ENCODE measurements at regions not wholly inside any gene's neighbourhood (a gene's known extent, or its start where the extent isn't known, plus 50 kb on each side); places are given as distances from the start of the nearest gene placed in this dataset.
"Not testable (repeated sequence)": the region's sequence is repeated elsewhere in the genome, so short reads cannot be mapped to it uniquely, and the experiment has no call there.

DNA sequence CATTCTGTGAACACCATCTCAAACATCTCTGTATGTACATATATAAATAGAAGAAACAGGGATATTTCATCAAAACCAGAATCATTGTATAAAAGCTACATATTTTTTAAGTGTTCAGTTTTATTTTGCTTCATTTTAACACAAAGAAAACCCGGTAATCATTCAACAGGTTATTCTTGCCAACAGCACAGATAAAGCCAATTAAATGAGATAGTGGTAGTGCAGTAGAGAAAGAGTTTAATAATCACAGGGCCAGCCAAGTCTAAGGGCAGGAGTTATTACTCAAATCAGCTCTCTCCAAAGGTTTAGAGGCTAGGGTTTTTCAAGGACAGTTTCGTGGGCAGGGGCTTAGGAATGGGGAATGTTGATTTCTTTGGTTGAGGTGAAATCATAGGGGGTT, 261.0 kb upstream of the KIF2A start:
- DNase-seq: no peak

DNA sequence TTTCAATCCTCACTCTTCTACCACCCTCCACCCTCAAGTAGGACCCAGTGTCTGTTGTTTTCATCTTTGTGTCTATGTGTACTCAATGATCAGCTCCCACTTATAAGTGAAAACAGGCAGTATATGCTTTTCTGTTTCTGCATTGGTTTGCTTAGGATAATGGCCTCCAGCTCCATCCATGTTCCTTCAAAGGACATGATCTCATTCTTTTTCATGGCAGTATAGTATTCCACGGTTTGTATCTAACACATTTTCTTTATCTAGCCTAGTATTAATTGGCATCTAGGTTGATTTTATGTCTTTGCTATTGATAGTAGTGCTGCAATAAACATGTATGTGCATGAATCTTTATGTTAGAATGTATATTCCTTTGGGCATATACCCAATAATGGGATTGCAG, 259.8 kb upstream of the KIF2A start:
- DNase-seq: no peak

DNA sequence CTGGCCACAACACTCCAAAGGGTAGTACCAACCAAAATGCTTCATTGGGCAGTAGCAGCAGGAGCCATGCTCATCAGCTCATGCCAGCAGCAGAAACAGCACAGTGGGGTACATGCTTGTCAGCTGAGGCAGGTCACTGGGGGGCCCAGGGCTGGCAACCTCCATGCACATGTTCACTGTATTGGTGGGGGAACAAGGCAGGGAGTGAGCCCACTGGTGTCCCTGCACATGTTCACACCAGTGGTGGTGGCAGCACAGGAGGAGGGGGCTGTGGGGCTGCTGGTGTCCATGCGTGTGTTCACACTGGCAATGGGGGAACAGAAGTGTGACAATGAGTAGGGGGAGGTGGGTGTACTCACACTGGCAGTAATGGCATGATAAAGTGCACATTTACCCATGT, 254.3 kb upstream of the KIF2A start:
- no peak for DNase-seq

GRCh38 chr5:62059960-62060359, 246.0 kb upstream of the KIF2A start:
- DNase-seq: no peak

DNA sequence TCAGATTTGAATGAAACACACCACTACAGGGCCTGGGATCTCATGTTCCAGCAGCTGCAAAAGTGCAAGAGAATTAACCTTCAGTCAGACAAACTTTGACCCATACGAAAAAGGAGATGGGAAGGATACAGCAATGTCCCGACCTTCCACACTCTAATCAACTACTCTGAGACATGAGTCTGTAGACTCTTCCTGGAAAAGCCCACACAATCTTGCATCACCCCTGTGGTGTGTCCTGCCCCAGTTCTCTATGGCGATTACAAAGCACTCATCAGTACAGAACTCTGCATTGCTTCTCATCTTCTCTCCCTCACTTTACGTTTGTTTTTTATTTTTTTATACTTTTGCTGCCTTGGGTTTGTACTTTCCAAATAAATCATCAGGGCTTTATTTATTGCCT, 241.0 kb upstream of the KIF2A start:
- DNase-seq: no peak

GRCh38 chr5:62066761-62067277, 239.2 kb upstream of the KIF2A start:
- DNase-seq: no peak

DNA sequence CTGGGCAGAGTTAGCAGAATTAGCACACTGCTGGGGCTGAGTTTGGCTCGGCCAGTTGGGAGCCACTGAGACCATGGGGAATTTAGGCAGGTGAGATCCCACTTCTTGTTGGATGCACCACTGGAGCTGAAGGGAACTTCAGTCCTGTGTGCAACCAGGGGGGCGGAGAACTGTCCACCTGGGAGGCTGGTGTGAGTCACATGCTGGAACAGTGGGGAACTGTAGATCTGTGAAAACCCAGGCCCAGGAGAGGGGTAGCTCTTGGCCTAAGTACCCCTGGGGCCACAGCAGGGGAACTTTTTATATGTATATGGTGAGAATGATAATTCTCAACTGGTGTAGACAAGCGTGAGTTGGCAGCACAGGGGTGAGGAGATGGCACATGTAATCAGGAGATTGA, 237.5 kb upstream of the KIF2A start:
- no peak for DNase-seq

DNA sequence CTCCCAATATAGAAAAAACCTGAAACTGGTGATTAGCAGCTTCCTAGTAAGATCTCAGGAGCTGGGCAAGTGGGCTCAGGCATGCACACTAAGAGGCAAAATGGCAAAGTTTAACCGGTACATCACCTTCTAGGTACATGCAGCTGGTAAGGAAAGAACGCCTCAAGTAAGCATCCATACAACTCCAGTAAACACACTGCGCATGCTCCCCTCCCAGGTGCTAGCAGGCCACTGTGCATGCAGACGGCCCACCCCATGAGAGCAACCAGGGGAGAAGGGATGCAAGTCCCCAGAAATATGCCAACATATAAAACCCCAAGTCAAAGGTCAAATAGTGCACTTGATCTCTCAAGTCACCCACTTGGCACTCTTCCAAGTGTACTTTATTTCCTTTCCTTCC, 228.6 kb upstream of the KIF2A start:
- DNase-seq: no peak

GRCh38 chr5:62077823-62078550, 228.0 kb upstream of the KIF2A start:
- DNase-seq: no peak

DNA sequence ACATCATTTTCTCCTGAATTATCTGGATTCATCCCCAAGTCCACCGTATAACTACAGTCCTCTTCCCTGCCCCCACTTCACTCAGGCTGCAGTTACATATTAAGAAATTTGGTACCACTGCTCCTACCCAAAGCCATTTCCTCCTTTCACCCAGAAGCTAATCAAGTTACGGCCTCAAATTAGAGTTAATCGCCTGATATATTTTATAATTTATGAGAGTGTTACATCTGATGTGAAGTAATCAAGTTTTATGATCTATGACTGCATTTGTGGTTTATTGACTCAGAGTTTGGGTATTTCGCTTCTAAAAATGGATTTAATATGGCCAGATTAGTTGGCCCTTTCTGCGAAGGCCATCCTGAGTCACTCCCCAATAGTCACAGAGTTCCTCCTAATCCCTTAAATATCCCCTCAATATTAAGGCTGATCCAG, 223.6 kb upstream of the KIF2A start:
- DNase-seq: no peak

DNA sequence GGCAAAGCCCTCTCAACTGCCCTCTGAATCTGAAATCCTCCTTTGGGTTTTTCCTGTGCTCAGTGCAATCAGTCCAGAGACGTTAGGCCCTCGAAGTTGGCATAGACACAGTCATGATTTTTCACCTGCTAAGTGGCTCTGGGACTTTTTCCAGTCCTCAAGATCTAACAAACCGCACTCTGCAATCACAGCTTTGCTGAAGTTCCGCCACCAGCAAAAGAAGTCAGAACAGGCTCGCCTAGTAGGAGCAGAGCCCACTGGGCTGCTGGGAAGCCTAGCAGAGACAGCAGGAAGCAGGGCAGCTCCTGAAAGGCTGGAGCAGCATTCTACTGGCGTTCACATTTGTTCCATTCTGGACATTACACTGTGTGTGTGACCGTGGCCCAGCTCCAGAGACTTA, 222.8 kb upstream of the KIF2A start:
- DNase-seq: no peak

- DNase-seq: no peak
Measured at GRCh38 chr5:62083661-62084060, 222.3 kb upstream of the KIF2A start.

GRCh38 chr5:62084391-62084790, 221.6 kb upstream of the KIF2A start:
- no peak for DNase-seq

- no peak for DNase-seq
Measured at GRCh38 chr5:62090953-62091352, 215.1 kb upstream of the KIF2A start.

- DNase-seq: no peak
Measured at GRCh38 chr5:62093411-62093810, 212.6 kb upstream of the KIF2A start.

DNA sequence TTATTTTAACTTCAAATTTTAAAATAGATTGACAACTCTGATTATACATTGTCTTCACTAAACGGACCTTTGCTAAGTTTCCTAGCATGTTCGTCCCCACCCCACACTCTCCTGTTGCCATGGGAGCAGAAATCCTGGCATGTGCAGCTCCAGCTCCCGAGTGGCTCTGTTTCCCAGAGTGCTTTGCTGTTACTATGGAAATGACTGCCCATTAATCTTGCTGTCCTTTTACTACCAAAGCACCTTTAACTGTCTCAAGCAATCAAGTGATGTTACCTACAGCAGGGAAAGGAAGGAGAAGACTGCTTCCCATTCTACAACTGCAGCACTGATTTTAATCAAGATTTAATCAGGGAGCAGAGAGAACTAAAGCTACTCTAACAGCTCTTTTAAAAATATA, 212.0 kb upstream of the KIF2A start:
- DNase-seq: no peak

DNA sequence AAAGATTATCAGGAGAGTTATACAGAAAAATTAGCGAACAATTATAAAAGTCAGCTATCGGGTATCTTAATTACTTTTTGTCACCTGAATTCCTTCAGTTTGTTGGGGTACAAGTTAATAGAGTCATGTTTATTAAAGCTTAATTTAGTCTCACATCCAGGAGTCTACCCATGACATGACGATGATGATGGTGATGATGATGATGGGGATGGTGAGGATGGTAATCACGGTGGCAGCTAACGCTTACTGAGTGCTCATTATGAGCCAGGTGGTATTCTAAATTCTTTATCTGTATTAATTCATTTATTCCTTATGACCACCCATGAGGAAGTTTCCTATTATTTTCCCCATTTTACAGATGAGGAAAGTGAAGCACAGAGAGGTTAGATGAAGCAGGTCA, 208.6 kb upstream of the KIF2A start:
- DNase-seq: no peak

DNA sequence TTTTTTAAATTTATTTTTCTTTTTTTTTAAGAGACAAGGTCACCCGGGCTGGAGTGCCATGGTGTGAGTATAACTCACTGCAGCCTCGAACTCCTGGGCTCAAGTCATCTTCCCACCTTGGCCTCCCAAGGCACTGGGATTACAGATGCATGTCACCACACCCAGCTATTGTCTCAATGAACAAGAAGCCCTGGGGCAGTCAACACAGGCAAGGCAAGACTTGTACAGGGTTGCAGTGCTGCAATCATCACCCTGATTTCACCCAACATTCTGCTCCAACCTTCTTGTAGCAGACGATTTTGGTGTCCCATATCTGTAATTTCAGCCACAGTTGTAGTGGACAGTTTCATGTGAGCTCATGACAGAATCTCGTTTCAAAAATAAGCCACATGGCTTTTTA, 205.8 kb upstream of the KIF2A start:
- no peak for DNase-seq

DNA sequence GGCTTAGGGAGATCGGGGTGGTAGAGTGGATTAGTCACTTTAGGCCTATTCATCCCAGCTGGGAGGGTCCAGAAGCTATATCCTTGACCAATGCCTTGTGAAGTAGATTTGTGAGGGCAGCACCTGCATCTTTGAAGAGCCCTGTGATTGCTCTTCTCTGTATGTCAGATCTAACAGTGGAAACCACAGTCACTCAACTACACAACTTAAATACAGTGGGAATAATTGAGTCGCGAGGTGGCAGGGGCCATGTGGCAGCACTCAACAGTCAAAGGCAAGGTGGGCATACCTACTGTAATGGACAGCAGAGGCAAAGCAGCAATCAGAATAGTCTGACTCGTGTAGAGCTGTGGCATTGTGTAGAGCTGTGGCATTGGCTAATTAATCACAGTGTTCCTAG, 202.1 kb upstream of the KIF2A start:
- DNase-seq: not testable (repeated sequence)

GRCh38 chr5:62111428-62111827, 194.6 kb upstream of the KIF2A start:
- DNase-seq: no peak

- no peak for DNase-seq
Measured at GRCh38 chr5:62112689-62113228, 193.2 kb upstream of the KIF2A start.

- DNase-seq: no peak
Measured at GRCh38 chr5:62115014-62115413, 191.0 kb upstream of the KIF2A start.

DNA sequence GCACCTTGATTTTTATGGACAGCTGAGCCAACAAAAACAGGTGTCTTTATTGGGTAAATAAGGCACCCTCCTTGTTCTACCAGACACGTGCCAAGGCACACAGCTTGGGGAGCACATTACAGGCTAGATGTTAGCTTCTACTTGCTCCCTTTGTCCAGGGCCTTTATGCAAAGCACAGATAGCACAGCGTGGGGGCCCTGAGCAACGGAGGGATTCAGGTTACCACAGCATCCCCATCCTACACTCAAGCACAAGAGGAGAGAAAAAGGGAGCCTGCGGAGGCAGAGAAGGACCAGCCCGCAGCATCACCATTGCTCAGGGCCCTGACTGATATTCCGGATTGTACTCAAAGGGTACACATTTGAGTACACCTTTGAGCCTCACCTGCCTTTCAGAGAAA, 181.7 kb upstream of the KIF2A start:
- no peak for DNase-seq

DNA sequence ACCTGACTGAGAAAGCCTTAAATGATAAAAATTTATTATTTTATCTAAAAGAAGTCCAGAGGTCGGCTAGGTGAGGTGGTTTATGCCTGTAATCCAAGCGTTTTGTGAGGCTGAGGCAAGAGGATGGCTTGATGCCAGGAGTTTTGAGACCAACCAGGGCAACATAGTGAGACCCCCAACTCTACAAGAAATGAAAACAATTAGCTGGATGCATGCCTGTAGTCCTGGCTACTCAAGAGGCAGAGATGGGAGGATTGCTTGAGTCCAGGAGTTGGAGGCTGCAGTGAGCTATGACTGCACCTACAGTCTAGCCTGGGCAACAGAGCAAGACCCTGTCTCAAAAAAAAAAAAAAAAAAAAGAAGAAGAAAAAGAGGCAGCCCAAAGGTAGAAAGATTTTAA, 179.9 kb upstream of the KIF2A start:
- no peak for DNase-seq
